GM23248 (cell line): ENCODE measurements at regions not wholly inside any gene's neighbourhood (a gene's known extent, or its start where the extent isn't known, plus 50 kb on each side); places are given as distances from the start of the nearest gene placed in this dataset.

ENCODE experiments used
- DNase-seq: peaks from one replicate; pipeline ENCODE4 v3.0.0-alpha.2; 2015
- H2AFZ ChIP-seq: fragments of 200-600 bp; sonication (generic); 2 replicates; pipeline ENCODE4 v1.6.1; 2016; ENCODE audit warnings: antibody characterized with exemption
- H3F3A ChIP-seq: fragments of 200-600 bp; sonication (generic); 2 replicates; pipeline ENCODE4 v1.6.1; 2016; ENCODE audit warnings: mild to moderate bottlenecking, antibody characterized with exemption, mixed run types; ENCODE audit not compliant: insufficient read depth
- H3K27ac ChIP-seq: fragments of 200-600 bp; sonication (generic); 2 replicates; pipeline ENCODE4 v1.5.1; 2016; ENCODE audit warnings: mild to moderate bottlenecking
- H3K27me3 ChIP-seq: fragments of 200-600 bp; sonication (generic); replicated peaks from 2 replicates; pipeline ENCODE4 v1.6.1; 2016; ENCODE audit warnings: mild to moderate bottlenecking; ENCODE audit not compliant: insufficient read depth
- H3K36me3 ChIP-seq: fragments of 200-600 bp; sonication (generic); 2 replicates; pipeline ENCODE4 v1.6.1; 2016; ENCODE audit warnings: low read depth, mild to moderate bottlenecking
- H3K4me1 ChIP-seq: fragments of 200-600 bp; sonication (generic); 2 replicates; pipeline ENCODE4 v1.6.1; 2016; ENCODE audit warnings: mild to moderate bottlenecking; ENCODE audit not compliant: insufficient read depth
- H3K4me2 ChIP-seq: fragments of 200-600 bp; sonication (generic); one replicate; pipeline ENCODE4 v1.6.1; 2016; ENCODE audit warnings: mild to moderate bottlenecking; ENCODE audit not compliant: unreplicated experiment
- H3K4me3 ChIP-seq: fragments of 200-600 bp; sonication (generic); 2 replicates; pipeline ENCODE4 v1.5.1; 2016; ENCODE audit warnings: mild to moderate bottlenecking
- H3K79me2 ChIP-seq: fragments of 200-600 bp; sonication (generic); 2 replicates; pipeline ENCODE4 v1.6.1; 2016; ENCODE audit warnings: mild to moderate bottlenecking; ENCODE audit not compliant: insufficient read depth
- H3K9ac ChIP-seq: fragments of 200-600 bp; sonication (generic); 2 replicates; pipeline ENCODE4 v1.6.1; 2016; ENCODE audit warnings: mild to moderate bottlenecking
- H3K9me2 ChIP-seq: fragments of 200-600 bp; sonication (generic); 2 replicates; pipeline ENCODE4 v1.6.1; 2016; ENCODE audit warnings: mixed run types, mild to moderate bottlenecking, moderate library complexity; ENCODE audit not compliant: insufficient read depth
- H3K9me3 ChIP-seq: fragments of 200-600 bp; sonication (generic); one replicate; pipeline ENCODE4 v1.6.1; 2017; ENCODE audit warnings: low read depth
- H4K20me1 ChIP-seq: fragments of 200-600 bp; sonication (generic); 2 replicates; pipeline ENCODE4 v1.6.0; 2016; ENCODE audit not compliant: insufficient read depth
- EZH2 ChIP-seq: fragments of 200-600 bp; sonication (generic); IDR thresholded peaks from 2 replicates; pipeline ENCODE4 v1.6.1; 2018; ENCODE audit warnings: antibody characterized with exemption, mild to moderate bottlenecking; ENCODE audit not compliant: insufficient read depth, poor library complexity, severe bottlenecking
- EZH2phosphoT487 ChIP-seq: fragments of 200-600 bp; sonication (generic); IDR thresholded peaks from 2 replicates; pipeline ENCODE4 v1.6.1; 2018; ENCODE audit warnings: antibody characterized with exemption, moderate library complexity, mild to moderate bottlenecking, low read depth; ENCODE audit not compliant: insufficient read depth
- WGBS, 2 experiments: methylation state at CpG; one replicate each; pipeline ENCODE4 v1.1.6; 2015 to 2017; ENCODE audit warnings: low lambda C conversion rate in 2 of 2, low coverage in 1 of 2; ENCODE audit errors: missing lambda C conversion rate in 2 of 2; 5-methylcytosine and 5-hydroxymethylcytosine counted together
- in situ Hi-C: fragments of 300-500 bp; cut with MboI; formaldehyde crosslinking; loops from 2 replicates; pipeline ENCODE4 v1.15.0; 2020

GRCh38 chr5:107203243-107203642 lies 467.5 kb downstream of the EFNA5 start:
- 34 to 39% methylated on average over 4 of the region's 4 CpGs for WGBS, 2 experiments
- in situ Hi-C loops, result no loop called here
- no peak for TF ChIP-seq EZH2phosphoT487
- no peak for TF ChIP-seq EZH2

GRCh38 chr5:107199756-107200155 lies 471.0 kb downstream of the EFNA5 start:
- Histone ChIP-seq H3K9me3 (no peaks in the 10 kb centered on the region), H3K79me2 (no peaks in the 10 kb centered on the region), H3K4me2 (no peak overlapping the region), H3K9ac (no peak overlapping the region), H3K4me3 (no peak overlapping the region), H3F3A (no peaks in the 10 kb centered on the region), H3K27me3 (no peaks in the 10 kb centered on the region), H4K20me1 (no peaks in the 10 kb centered on the region), H3K4me1 (no peaks in the 10 kb centered on the region), H3K27ac (no peak overlapping the region), H3K36me3 (no peaks in the 10 kb centered on the region), H3K9me2 (no peaks in the 10 kb centered on the region), H2AFZ (no peak overlapping the region)
- in situ Hi-C loops, result no loop called here
- 24 to 33% methylated on average over 4 of the region's 4 CpGs for WGBS, 2 experiments
- DNase-seq, result no peak
- no peak for TF ChIP-seq EZH2
- no peak for TF ChIP-seq EZH2phosphoT487

More at GRCh38 chr5:107203243-107203642, 467.5 kb downstream of the EFNA5 start:
- H3K4me3 ChIP-seq, result no peak overlapping the region
- H2AFZ ChIP-seq, result no peak overlapping the region
- H4K20me1 ChIP-seq, result no peaks in the 10 kb centered on the region
- H3K4me2 ChIP-seq, result no peak overlapping the region
- H3K4me1 ChIP-seq, result no peaks in the 10 kb centered on the region
- H3K27ac ChIP-seq, result no peak overlapping the region
- DNase-seq, result no peak
- no peaks in the 10 kb centered on the region for H3K9me3 ChIP-seq
- H3K36me3 ChIP-seq, result no peaks in the 10 kb centered on the region
- no peaks in the 10 kb centered on the region for H3K27me3 ChIP-seq
- no peaks in the 10 kb centered on the region for H3F3A ChIP-seq
- no peaks in the 10 kb centered on the region for H3K79me2 ChIP-seq
- H3K9me2 ChIP-seq, result no peaks in the 10 kb centered on the region
- no peak overlapping the region for H3K9ac ChIP-seq

- H3K36me3 ChIP-seq, result no peaks in the 10 kb centered on the region
- H3K27ac ChIP-seq, result no peak overlapping the region
- no peaks in the 10 kb centered on the region for H3F3A ChIP-seq
- no peaks in the 10 kb centered on the region for H3K79me2 ChIP-seq
- in situ Hi-C loops, result no loop called here
- no peaks in the 10 kb centered on the region for H3K4me1 ChIP-seq
- H3K9ac ChIP-seq, result no peak overlapping the region
- no peaks in the 10 kb centered on the region for H3K27me3 ChIP-seq
- TF ChIP-seq EZH2phosphoT487 (no peak), EZH2 (no peak)
- H4K20me1 ChIP-seq, result no peaks in the 10 kb centered on the region
- no peak for DNase-seq
- no peak overlapping the region for H3K4me2 ChIP-seq
- H3K9me3 ChIP-seq, result no peaks in the 10 kb centered on the region
- 38 to 45% methylated on average over 4 of the region's 4 CpGs for WGBS, 2 experiments
- no peak overlapping the region for H3K4me3 ChIP-seq
- H2AFZ ChIP-seq, result no peak overlapping the region
- H3K9me2 ChIP-seq, result no peaks in the 10 kb centered on the region
Measured at GRCh38 chr5:107196500-107197059, 474.2 kb downstream of the EFNA5 start.

GRCh38 chr5:107195890-107196395 lies 474.8 kb downstream of the EFNA5 start:
- Histone ChIP-seq H3F3A (no peaks in the 10 kb centered on the region), H3K4me3 (no peak overlapping the region), H3K9ac (no peak overlapping the region), H3K4me1 (no peaks in the 10 kb centered on the region), H2AFZ (no peak overlapping the region), H3K4me2 (no peak overlapping the region), H3K9me3 (no peaks in the 10 kb centered on the region), H3K27ac (no peak overlapping the region), H3K27me3 (no peaks in the 10 kb centered on the region), H3K79me2 (no peaks in the 10 kb centered on the region), H3K36me3 (no peaks in the 10 kb centered on the region), H4K20me1 (no peaks in the 10 kb centered on the region), H3K9me2 (no peaks in the 10 kb centered on the region)
- in situ Hi-C loops, result no loop called here
- DNase-seq, result no peak
- WGBS, 2 experiments, result 51% methylated on average over 6 of the region's 6 CpGs
- no peak for TF ChIP-seq EZH2phosphoT487
- no peak for TF ChIP-seq EZH2
